Suprapubic skin (tissue), 3 donors: ENCODE measurements at regions not wholly inside any gene's neighbourhood (a gene's known extent, or its start where the extent isn't known, plus 50 kb on each side); places are given as distances from the start of the nearest gene placed in this dataset.

Experiments
- POLR2A ChIP-seq, 2 donors: fragments of 450-650 bp; IDR thresholded peaks; one replicate each; pipeline ENCODE4 v1.6.1; 2017; ENCODE audit warnings: antibody characterized with exemption in 2 of 2, mild to moderate bottlenecking in 2 of 2, moderate library complexity in 2 of 2
- TF ChIP-seq, protein P1 (sequence below), 2 donors: fragments of 200-600 bp in 1 of 2; fragments of 450-650 bp in 1 of 2; sonication (generic) in 1 of 2; IDR thresholded peaks; one replicate each; pipeline ENCODE4 v1.5.1; 2016 to 2019; ENCODE audit warnings: antibody characterized with exemption in 2 of 2, mild to moderate bottlenecking in 1 of 2, moderate library complexity in 1 of 2

DNA sequence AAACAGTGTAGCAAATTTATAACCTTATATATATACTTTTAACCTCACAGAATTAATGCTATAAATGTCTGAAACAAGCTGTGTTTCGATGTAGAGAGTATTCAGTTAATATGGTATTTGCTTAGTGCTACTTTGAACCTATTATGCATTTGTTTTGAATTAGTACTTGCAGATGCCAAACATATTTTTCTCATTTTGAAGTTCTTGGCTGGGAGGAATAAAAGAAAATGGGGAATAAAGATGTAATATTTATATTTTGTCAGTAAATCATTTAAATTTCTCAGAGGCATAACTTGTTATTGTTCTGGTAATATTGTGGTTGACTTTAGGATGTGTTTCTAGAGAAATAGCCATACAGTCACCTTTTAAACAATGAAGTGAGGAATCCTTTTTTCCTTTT, 175.9 kb upstream of the IZUMO3 start:
- TF ChIP-seq, protein P1, sequence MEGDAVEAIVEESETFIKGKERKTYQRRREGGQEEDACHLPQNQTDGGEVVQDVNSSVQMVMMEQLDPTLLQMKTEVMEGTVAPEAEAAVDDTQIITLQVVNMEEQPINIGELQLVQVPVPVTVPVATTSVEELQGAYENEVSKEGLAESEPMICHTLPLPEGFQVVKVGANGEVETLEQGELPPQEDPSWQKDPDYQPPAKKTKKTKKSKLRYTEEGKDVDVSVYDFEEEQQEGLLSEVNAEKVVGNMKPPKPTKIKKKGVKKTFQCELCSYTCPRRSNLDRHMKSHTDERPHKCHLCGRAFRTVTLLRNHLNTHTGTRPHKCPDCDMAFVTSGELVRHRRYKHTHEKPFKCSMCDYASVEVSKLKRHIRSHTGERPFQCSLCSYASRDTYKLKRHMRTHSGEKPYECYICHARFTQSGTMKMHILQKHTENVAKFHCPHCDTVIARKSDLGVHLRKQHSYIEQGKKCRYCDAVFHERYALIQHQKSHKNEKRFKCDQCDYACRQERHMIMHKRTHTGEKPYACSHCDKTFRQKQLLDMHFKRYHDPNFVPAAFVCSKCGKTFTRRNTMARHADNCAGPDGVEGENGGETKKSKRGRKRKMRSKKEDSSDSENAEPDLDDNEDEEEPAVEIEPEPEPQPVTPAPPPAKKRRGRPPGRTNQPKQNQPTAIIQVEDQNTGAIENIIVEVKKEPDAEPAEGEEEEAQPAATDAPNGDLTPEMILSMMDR (IDR thresholded peaks at IDR 0.05) = no peak
- TF ChIP-seq POLR2A (IDR thresholded peaks at IDR 0.05) = no peak
